Osteoblast (primary cell): ENCODE measurements at regions not wholly inside any gene's neighbourhood (a gene's known extent, or its start where the extent isn't known, plus 50 kb on each side); places are given as distances from the start of the nearest gene placed in this dataset.

Experiments
- DNase-seq: peaks from one replicate; pipeline ENCODE4 v3.0.0; 2011; ENCODE audit warnings: low spot score, mixed read lengths; ENCODE audit not compliant: insufficient read length; ENCODE audit errors: missing footprints
- H2AFZ ChIP-seq: 2 replicates; pipeline ENCODE4 v1.6.0; 2011; ENCODE audit warnings: mild to moderate bottlenecking, low read length
- H3K27ac ChIP-seq: 2 replicates; pipeline ENCODE4 v1.5.1; 2011; ENCODE audit warnings: mild to moderate bottlenecking, low read depth, low read length, moderate library complexity
- H3K27me3 ChIP-seq: 2 replicates; pipeline ENCODE4 v1.6.0; 2012; ENCODE audit warnings: mild to moderate bottlenecking, control low read depth, inconsistent platforms, low read length, moderate library complexity; ENCODE audit not compliant: insufficient read depth
- H3K36me3 ChIP-seq: 2 replicates; pipeline ENCODE4 v1.5.1; 2011; ENCODE audit warnings: mild to moderate bottlenecking, low read length, control low read depth, moderate library complexity; ENCODE audit not compliant: insufficient read depth
- H3K4me1 ChIP-seq: 2 replicates; pipeline ENCODE4 v1.5.1; 2011; ENCODE audit warnings: mild to moderate bottlenecking, low read length, control low read depth, moderate library complexity; ENCODE audit not compliant: insufficient read depth
- H3K4me2 ChIP-seq: 2 replicates; pipeline ENCODE4 v1.6.0; 2011; ENCODE audit warnings: mild to moderate bottlenecking, low read length; ENCODE audit not compliant: insufficient read depth
- H3K4me3 ChIP-seq: fragments of 200-600 bp; sonication (generic); 3 replicates; pipeline ENCODE4 v1.5.1; 2012; ENCODE audit warnings: mild to moderate bottlenecking, low read length, inconsistent platforms; ENCODE audit not compliant: insufficient read depth
- H3K79me2 ChIP-seq: 2 replicates; pipeline ENCODE4 v1.6.0; 2012; ENCODE audit warnings: mild to moderate bottlenecking, low read length, control low read depth, inconsistent platforms; ENCODE audit not compliant: insufficient read depth
- H3K9me3 ChIP-seq: 2 replicates; pipeline ENCODE4 v1.5.1; 2011; ENCODE audit warnings: low read depth, low read length, control low read depth
- H4K20me1 ChIP-seq: 2 replicates; pipeline ENCODE4 v1.6.0; 2012; ENCODE audit warnings: mild to moderate bottlenecking, low read length, control low read depth; ENCODE audit not compliant: insufficient read depth
- CTCF ChIP-seq: IDR thresholded peaks from 2 replicates; pipeline ENCODE4 v1.5.1; 2011; ENCODE audit warnings: mild to moderate bottlenecking, low read depth, low read length, moderate library complexity; ENCODE audit errors: extremely low read depth

DNA sequence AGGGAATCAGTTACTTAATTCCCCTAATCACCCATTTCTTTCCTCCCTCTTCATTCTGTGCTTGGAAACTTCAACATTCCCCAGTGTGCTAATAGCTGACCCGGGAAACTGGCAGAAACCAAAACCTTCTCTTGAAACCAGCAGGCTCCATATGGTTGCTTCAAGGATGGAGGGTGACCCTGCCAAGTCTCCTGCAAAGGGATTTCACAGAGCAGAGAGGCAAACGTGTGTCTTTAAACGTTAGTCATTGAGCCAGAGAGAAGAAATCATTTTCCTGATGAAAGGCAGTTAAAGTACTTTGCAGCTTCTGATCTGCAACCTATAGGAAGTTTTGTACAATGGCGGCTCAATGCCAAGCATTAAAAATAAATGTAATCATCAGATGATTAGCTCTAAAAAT, 220.9 kb downstream of the POU4F1 start:
- Histone ChIP-seq H3K9me3 (peaks cover 2% of the 10 kb centered on the region), H3K79me2 (no peaks in the 10 kb centered on the region), H3K27ac (no peak overlapping the region), H3K4me3 (no peak overlapping the region), H3K4me2 (no peak overlapping the region), H4K20me1 (no peaks in the 10 kb centered on the region), H3K36me3 (no peaks in the 10 kb centered on the region), H3K4me1 (no peaks in the 10 kb centered on the region), H3K27me3 (no peaks in the 10 kb centered on the region), H2AFZ (no peak overlapping the region)
- TF ChIP-seq CTCF, result no peak
- no peak for DNase-seq

DNA sequence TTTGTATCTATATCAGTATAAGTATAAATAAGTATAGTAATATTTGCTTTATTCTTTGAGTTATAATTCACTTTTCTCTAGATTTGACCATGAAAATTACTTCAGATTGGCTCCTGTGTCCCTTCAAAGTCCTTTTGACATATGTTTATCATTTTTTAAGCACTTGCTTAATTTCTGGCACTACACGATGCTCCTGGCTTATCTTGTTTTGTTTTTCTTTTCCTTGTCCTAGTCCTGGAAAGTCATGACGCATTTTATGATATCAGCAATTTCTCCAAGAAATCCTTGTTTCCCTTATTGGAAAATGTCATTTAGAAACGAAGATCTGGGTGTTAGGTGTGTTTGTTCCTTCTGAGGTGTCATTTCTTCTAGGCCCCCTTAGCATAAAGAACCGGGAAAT, 226.5 kb downstream of the POU4F1 start:
- Histone ChIP-seq H3K36me3 (no peaks in the 10 kb centered on the region), H3K79me2 (no peaks in the 10 kb centered on the region), H3K27ac (no peak overlapping the region), H3K27me3 (no peaks in the 10 kb centered on the region), H3K4me2 (no peak overlapping the region), H3K9me3 (peaks cover 2% of the 10 kb centered on the region), H3K4me3 (no peak overlapping the region), H3K4me1 (no peaks in the 10 kb centered on the region), H4K20me1 (no peaks in the 10 kb centered on the region), H2AFZ (no peak overlapping the region)
- TF ChIP-seq CTCF, result no peak
- no peak for DNase-seq

GRCh38 chr13:78376033-78376432, 227.3 kb downstream of the POU4F1 start:
- H4K20me1 ChIP-seq, result no peaks in the 10 kb centered on the region
- H2AFZ ChIP-seq, result no peak overlapping the region
- H3K27ac ChIP-seq, result no peak overlapping the region
- no peaks in the 10 kb centered on the region for H3K27me3 ChIP-seq
- H3K4me2 ChIP-seq, result no peak overlapping the region
- H3K9me3 ChIP-seq, result peaks cover 2% of the 10 kb centered on the region
- no peaks in the 10 kb centered on the region for H3K79me2 ChIP-seq
- no peaks in the 10 kb centered on the region for H3K36me3 ChIP-seq
- TF ChIP-seq CTCF, result no peak
- H3K4me1 ChIP-seq, result no peaks in the 10 kb centered on the region
- no peak for DNase-seq
- no peak overlapping the region for H3K4me3 ChIP-seq

DNA sequence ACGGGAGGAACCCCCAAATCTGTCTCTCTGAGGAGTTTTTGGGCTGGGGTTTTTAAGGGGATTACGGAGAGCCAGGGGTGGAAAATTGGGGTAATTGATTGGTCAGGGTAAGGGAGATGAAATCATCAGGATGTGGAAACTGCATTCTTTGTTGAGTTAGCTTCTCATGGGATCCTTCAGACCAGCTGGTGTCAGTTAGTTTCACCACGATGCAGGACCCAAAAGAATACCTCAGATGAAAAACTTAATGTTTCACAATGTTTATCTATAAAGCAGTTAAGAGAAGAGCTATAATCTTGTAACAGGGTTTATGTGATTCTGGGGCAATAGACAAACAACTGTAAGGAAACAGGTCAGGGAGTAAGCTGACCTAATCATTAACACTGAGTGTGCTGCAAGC, 230.8 kb downstream of the POU4F1 start:
- Histone ChIP-seq H4K20me1 (no peaks in the 10 kb centered on the region), H3K4me2 (no peak overlapping the region), H3K79me2 (no peaks in the 10 kb centered on the region), H3K4me3 (no peak overlapping the region), H3K36me3 (no peaks in the 10 kb centered on the region), H3K27me3 (no peaks in the 10 kb centered on the region), H3K4me1 (no peaks in the 10 kb centered on the region), H3K27ac (no peak overlapping the region), H2AFZ (no peak overlapping the region), H3K9me3 (no peaks in the 10 kb centered on the region)
- DNase-seq, result no peak
- no peak for TF ChIP-seq CTCF
